Embryonic facial prominence (tissue), 1 donor: ENCODE measurements at regions not wholly inside any gene's neighbourhood (a gene's known extent, or its start where the extent isn't known, plus 50 kb on each side); places are given as distances from the start of the nearest gene placed in this dataset.

Experiments used
- DNase-seq: peaks from one replicate; pipeline ENCODE4 v3.0.0-alpha.2; 2016; ENCODE audit errors: extremely low spot score

GRCh38 chr2:220849433-220849832 is 722.7 kb downstream of the EPHA4 start:
- DNase-seq: no peak

DNA sequence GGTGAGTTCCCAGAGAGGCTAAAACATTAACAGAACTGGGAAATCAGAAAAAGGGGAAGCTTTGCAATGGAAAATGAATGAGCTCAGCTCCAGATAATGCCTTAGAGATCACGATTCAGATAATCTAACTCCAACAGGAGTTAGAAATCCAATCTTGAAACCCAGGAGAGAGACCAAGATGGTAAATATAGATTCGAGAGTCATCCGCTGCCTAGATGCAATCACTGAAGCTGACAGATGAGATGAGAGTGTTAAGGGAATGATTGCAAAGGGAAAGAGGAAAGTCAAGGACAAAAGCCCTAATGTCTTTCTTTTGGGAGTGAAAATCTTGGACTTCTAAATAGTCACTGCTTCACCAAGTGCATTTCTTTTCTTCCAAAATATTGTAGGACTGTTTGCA is 722.0 kb downstream of the EPHA4 start:
- no peak for DNase-seq

- no peak for DNase-seq
Observed at GRCh38 chr2:220855296-220855695, 716.8 kb downstream of the EPHA4 start.

GRCh38 chr2:220856486-220856885 is 715.6 kb downstream of the EPHA4 start:
- no peak for DNase-seq

- no peak for DNase-seq
Observed at GRCh38 chr2:220857368-220857767, 714.7 kb downstream of the EPHA4 start.

DNA sequence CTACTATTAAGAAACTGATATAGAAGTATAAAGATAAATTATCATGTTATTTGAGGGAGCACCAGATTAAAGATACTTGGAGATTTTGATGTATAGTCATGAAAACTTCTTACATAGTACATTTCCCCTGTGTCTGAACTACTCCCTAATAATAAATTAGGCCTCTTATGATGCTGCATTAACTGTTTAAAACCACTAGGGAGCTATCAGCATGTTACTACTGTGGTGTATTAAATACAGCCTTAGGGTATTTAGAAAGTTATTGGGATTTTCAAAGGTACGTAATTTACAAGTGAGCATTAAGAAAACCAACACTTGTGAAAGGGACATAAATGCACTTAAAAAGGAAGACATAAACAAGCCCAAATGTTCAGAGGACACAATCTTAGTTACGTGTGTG is 714.0 kb downstream of the EPHA4 start:
- no peak for DNase-seq

- DNase-seq: no peak
Observed at GRCh38 chr2:220871909-220872308, 700.2 kb downstream of the EPHA4 start.

DNA sequence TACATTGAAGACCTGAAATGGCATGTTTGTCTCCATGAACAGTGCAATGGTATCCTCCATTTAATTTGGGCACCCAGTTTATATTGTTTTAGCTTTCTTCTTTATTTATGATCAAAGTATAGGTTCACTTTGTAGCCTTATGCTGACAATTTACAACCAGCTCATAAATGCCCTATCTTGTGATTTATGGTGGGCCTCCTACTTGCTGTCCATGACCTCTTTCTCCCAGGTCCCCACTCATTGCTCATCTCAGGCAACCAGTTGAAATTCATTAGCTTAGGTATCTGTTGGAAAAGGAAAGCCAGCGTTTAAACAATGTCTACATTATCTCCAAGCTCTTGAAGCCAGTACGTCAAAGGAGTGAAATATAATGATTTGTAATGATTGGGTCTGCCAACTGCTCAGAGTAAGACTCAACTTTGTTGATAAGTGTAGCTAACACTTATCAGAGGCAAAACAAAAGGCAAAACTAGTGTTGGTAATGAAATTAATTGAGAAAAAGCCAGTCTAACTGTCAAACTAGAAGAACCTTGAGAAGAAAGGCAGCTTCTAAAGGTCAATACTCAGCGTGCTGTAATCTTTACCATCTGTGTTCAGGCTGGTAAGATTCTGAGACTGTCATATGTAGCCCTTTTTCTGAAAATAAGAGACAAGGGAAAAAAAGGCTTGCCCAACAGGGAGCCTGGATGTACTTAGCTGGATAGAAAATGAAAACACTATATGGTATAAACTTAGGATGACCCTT is 695.9 kb downstream of the EPHA4 start:
- DNase-seq: no peak

DNA sequence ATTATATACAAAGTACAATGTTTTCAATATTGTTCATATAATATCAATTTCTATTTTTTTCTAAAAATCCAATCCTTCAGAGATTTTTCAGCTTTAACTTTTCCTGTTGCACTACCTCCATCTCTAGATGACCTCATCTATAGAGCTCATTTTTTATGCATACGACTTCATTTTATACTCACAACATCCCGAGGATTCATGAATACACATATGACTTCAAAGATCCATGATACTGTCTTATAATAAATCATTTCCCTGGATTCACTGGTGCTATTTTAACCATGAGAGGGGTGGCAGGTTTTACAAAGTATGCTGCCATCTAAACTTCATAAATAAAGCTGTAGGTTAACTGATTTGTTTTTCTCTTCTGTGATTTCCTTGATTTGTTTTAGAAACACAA is 694.6 kb downstream of the EPHA4 start:
- no peak for DNase-seq

DNA sequence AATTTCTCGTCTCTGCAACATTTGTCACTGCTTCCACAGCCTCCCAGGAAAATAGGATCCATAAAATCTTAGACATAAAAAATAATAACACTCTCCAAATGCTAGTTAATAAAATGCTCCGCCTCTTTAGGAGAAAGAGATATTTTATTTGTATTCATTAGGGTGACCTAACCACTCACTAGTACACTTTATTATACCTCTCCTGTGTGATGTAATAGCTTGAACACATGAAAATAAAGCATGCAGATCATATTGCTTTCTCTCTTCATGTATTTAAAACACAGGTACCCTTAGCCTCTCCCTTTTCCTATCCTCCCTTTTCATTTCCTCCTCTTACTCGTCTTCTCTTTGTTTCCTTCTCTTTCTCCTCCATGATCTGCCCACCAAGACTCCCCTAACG is 694.2 kb downstream of the EPHA4 start:
- no peak for DNase-seq

DNA sequence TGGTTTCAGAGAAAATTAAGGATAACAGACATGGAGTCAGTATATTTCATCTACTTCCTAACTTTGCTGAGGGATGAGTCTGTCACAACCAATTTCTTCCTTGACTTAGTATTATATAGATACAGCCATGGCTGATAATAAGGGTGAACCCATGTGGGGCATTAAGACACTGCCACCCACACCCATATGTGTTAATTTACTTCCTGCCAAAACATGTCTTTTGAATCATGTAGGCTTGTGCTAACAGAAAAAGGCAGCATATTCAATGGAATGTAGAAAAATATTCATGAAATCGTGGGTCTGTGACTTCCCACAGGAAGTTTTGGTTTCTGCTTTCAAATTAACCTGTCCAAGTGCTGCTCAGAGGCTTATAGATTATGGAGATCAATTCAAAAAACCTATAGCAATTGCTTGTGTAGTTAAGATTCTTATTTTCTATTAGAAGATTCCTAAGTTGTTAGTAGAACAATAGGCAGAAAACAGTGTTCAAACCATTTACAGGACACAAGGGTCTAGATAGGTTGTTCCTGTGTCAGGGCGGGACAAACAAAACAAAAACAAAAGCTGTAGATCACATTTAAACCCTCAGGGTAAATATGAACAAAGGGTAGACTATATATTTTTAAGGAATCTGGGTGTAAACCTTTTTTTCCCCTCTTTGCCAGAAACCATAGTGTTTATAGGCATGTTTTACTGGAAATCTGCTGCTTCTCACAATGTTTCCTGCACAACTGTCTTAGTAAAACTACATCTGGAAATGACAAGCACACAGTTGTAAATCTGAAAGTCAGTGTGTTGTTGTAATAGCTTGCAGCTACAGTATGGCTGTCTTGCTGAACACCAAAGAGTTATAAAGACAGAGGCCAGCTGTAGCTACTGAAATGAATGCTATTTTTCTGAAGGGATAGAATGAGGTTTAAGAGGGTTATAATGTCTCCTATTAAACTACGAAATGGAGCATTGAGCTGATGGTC is 691.2 kb downstream of the EPHA4 start:
- DNase-seq: no peak

- DNase-seq: no peak
Observed at GRCh38 chr2:220882507-220882906, 689.6 kb downstream of the EPHA4 start.

DNA sequence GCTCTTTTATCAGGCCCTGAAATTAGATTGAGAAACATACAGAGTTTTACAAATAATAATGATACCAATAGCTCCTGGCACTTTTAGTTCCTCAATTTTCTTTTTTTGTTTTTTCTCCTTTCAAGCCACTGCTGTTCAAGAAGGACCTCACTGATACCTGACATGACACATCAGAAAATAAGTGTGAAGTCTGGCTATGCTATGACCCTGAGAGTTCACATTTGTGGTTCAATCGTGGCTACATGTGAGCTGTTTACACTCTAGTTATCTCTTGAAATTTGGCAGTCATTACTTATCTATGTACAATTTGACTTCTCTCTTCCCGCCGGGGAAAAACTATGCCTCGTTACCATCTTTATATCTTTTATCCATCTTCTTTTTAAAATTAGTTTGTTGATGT is 686.5 kb downstream of the EPHA4 start:
- no peak for DNase-seq

DNA sequence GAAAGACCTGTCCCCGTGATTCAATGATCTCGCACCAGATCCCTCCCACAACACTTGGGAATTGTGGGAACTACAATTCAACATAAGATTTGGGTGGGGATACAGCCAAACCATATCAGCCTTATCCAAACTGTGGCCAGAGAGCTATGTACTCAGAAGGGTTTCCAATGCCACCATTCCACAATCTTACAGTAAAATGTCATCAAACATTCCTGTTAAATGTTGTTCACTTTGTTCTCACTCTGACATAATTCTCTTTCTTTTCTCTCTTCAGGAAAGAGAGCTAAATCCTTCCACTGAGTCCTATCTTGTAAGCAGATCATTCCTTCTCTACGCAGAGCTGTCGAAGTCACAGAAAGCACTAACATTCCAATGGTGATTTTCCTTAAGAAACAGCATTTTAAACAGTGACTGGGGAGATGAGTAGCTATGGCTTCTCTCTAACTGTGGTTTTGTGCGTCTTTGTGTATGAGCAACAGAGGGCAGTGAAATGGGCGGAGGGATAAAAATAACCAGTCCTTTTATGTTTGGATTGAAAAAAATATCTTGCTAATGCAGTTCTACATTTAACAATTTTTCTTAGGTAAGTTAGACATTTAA is 684.7 kb downstream of the EPHA4 start:
- DNase-seq: no peak

DNA sequence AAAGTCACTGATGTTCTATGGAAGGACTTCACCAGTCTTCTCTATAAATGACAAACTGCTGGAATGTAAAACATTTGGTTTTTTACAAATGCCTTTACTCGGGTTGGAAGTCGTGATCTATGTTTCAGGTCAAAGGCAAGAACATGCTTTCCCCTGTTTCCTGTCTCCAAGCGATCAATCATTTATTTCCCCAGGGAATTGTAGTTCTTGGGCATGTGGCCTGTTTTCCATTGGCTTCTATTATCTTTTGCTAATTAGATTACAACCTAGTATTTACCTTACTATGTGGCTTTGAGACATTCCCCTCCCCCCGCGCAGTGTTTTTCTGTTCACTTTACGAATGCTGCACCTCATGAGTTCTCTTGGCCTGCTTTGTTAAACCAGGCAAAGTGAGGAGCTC is 684.2 kb downstream of the EPHA4 start:
- DNase-seq: no peak

DNA sequence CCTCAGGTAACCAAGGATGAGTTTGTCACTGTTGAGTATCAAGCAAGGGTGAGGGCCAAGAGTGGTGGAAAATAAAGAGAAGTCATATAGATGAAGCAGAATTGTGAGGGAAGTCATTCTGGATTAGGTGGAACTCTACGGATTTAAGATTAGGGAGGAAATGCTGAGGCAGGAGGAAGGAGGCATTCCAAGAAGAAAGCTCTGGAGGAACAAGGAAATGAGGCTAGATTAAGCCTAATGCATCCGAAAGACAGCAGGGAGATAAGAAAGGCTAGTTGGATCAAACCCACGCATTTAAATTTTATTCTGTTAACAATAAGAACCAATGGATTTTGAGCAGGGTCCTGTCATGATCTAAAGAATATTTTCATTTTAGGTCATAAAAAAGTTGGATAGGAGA is 681.2 kb downstream of the EPHA4 start:
- no peak for DNase-seq

DNA sequence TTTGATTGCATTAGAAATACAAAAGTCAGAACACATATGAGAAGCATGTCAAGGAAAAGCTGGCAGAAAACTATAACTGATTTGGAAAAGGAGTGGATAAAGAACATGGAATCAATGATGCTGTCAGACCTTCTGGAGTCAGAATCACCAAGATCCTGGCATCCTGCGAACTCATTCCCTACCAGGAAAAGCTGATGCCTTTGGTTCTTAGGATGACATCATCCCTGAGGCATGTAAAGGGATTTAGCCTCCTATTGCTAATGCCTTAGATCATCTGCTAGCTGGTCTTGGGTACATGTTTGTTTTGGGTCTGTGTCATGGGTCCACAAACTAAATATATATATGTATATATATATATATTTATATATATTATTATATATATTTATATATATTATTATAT is 680.7 kb downstream of the EPHA4 start:
- DNase-seq: no peak

GRCh38 chr2:220892018-220892634 is 680.0 kb downstream of the EPHA4 start:
- DNase-seq: no peak

DNA sequence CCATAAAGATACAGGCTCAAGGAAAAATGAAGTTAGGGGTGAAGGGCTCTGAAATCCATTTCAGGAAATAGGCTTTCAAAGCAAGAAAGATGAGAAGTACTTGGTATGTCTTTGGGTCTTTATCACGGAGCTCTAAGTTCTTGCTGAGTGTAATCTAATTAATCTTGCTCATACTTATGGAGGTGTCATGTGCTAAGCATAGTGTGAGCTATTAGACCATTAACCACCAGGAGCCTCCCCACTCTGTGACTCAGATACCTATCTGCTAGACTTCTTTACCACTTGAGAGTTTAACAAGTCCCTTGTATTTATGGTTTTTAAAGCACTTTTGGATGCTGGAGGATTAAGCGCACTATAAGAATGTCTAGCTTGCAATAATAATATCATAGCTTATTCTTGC is 678.7 kb downstream of the EPHA4 start:
- DNase-seq: no peak

- no peak for DNase-seq
Observed at GRCh38 chr2:220894069-220894468, 678.0 kb downstream of the EPHA4 start.

DNA sequence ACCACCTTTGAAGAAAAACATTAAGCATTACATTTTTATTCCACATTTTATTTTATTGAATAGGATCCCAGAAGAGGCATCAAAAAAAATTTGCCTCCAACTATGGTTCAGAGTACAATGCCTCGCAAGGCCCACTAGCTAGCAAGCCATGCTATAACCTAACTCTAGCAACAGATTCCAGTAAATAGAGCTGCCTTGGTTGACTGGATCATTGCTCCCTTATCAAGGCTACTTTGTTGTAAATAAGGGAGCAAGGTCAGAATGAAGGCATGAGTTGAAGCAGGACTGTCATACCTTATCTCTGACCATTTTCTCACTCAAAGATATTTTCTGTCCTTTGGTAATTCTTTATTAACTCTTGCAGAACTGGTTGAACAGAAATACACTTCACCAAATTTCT is 672.6 kb downstream of the EPHA4 start:
- DNase-seq: no peak

DNA sequence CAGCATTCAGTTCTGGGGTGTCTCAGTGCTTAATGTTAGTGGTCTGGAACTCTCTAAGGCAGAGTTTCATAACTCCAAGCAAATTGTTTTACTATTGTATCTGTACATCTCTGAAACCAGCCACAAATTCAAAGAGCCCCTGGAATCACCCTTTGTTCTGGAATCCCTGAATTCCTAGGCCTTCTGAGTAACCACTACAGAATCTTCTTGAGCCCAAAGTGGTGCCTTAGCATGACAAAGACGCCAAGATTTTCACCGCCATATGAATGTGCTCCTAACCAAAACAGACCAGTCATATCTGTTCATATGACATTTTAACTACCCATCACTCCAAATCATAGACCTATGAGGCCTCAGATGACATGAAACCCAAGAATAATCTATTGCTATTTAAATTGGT is 668.1 kb downstream of the EPHA4 start:
- no peak for DNase-seq
